NB4 (cell line): ENCODE measurements at regions not wholly inside any gene's neighbourhood (a gene's known extent, or its start where the extent isn't known, plus 50 kb on each side); places are given as distances from the start of the nearest gene placed in this dataset.

ENCODE experiments used
- DNase-seq: peaks from one replicate; pipeline ENCODE4 v3.0.0; 2010; ENCODE audit warnings: low read depth
- H3K4me3 ChIP-seq: one replicate; pipeline ENCODE4 v1.5.1; 2011; ENCODE audit warnings: mild to moderate bottlenecking, low read depth, low read length, moderate library complexity
- CTCF ChIP-seq: IDR thresholded peaks from one replicate; pipeline ENCODE4 v1.5.1; 2012; ENCODE audit warnings: low read depth, low read length
- MAX ChIP-seq: IDR thresholded peaks from 2 replicates; pipeline ENCODE4 v1.6.1; 2011; ENCODE audit warnings: low read depth, low read length
- MYC ChIP-seq: IDR thresholded peaks from 2 replicates; pipeline ENCODE4 v1.6.1; 2011; ENCODE audit warnings: low read depth, low read length
- POLR2A ChIP-seq: IDR thresholded peaks from 2 replicates; pipeline ENCODE4 v1.6.1; 2011; ENCODE audit warnings: mild to moderate bottlenecking; ENCODE audit not compliant: insufficient read length; ENCODE audit errors: extremely low read depth

GRCh38 chr19:29450306-29450705 is 75.5 kb upstream of the VSTM2B start:
- no peak for DNase-seq
- no peak overlapping the region for H3K4me3 ChIP-seq
- TF ChIP-seq MAX: no peak
- TF ChIP-seq CTCF: no peak
- no peak for TF ChIP-seq MYC
- no peak for TF ChIP-seq POLR2A

- no peak for TF ChIP-seq POLR2A
- TF ChIP-seq MAX: no peak
- no peak for TF ChIP-seq MYC
- TF ChIP-seq CTCF: no peak
- DNase-seq: no peak
These were observed 75.0 kb upstream of the VSTM2B start for GRCh38 chr19:29450812-29451211.

GRCh38 chr19:29454109-29454508 is 71.7 kb upstream of the VSTM2B start:
- DNase-seq: no peak

More at GRCh38 chr19:29450812-29451211, 75.0 kb upstream of the VSTM2B start:
- H3K4me3 ChIP-seq: no peak overlapping the region

GRCh38 chr19:29457413-29457812 is 68.4 kb upstream of the VSTM2B start:
- TF ChIP-seq MYC (no peak), MAX (no peak), POLR2A (no peak), CTCF (no peak)
- H3K4me3 ChIP-seq: no peak overlapping the region

More at GRCh38 chr19:29454109-29454508, 71.7 kb upstream of the VSTM2B start:
- no peak for TF ChIP-seq POLR2A
- no peak overlapping the region for H3K4me3 ChIP-seq

GRCh38 chr19:29467824-29468401 is 57.9 kb upstream of the VSTM2B start:
- peak; percentile 31 for DNase-seq
- TF ChIP-seq CTCF: peak; percentile 36
- TF ChIP-seq MYC: no peak

More at GRCh38 chr19:29457413-29457812, 68.4 kb upstream of the VSTM2B start:
- no peak for DNase-seq

GRCh38 chr19:29475469-29475868 is 50.3 kb upstream of the VSTM2B start:
- no peak for DNase-seq
- TF ChIP-seq MYC: no peak
- no peak for TF ChIP-seq MAX
- TF ChIP-seq POLR2A: no peak
- no peak for TF ChIP-seq CTCF
- no peak overlapping the region for H3K4me3 ChIP-seq

More at GRCh38 chr19:29467824-29468401, 57.9 kb upstream of the VSTM2B start:
- H3K4me3 ChIP-seq: no peak overlapping the region
